ENCODE measurements at regions not wholly inside any gene's neighbourhood (a gene's known extent, or its start where the extent isn't known, plus 50 kb on each side); places are given as distances from the start of the nearest gene placed in this dataset.
"Not testable (repeated sequence)": the region's sequence is repeated elsewhere in the genome, so short reads cannot be mapped to it uniquely, and the experiment has no call there.

- no peak for TF ChIP-seq CTCF (conservative IDR thresholded peaks at IDR 0.05; ENCODE audit: low read depth, low read length)
Measured at GRCh38 chr1:194069168-194069830, 882.9 kb upstream of the B3GALT2 start.

DNA sequence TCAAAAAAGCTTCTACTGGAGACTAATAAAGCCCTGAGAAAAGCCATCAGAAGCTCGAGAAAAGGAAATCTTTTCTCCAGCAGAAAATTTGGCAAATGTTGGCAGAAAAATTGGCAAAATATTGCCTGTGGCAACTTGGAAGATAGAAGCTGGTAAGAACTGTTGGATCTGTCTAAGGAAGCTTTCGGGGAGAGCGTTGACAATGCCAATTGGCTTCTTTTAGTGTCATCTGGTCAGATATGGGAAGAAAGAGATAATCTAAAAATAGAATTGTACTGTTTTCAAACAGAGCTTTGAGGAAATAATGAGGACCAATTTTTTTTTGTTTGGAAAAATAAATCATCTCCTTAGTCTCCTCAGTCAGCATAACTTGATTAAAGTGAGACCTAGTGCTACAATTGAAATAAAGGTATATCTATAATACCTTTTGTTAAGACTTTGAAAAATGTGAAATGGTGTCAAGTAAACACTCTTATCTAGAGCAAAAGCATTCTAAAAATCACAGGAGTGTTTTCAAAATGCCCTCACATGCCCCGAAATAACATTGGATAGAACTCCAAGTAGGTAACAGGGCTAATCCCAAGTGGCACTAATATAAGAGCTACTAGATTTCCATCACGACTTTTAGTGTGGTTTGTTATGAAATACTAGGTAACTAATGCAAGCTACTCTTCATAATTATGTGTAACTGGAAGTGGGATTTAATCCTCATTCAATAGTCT is 882.2 kb upstream of the B3GALT2 start:
- DNase-seq (ENCODE audit: low read depth) = no peak
- no peak for TF ChIP-seq CTCF (conservative IDR thresholded peaks at IDR 0.05; ENCODE audit: low read depth, low read length)
- no peak overlapping the region for H3K4me3 ChIP-seq (ENCODE audit: low read depth, low read length)

More at GRCh38 chr1:194069168-194069830, 882.9 kb upstream of the B3GALT2 start:
- DNase-seq (ENCODE audit: low read depth) = no peak
- no peak overlapping the region for H3K4me3 ChIP-seq (ENCODE audit: low read depth, low read length)

DNA sequence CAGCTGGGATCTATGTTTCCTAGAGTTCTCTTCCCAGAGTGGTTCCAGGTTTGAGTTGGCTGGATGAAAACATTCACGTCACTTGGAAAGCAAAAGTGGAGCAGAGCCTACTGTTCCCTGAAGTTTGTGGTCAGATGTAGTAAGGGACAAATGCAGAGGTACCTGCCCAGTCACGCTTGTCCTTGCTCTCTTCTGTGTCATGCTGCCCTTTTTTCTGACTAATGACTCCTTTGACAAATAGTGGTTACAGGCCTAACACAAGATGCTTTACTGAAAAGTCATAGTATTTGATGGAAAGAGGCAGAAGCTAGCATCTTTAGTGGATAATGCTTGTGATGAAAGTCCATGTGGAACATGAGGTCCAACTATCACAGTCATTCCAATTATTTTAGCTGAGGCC is 881.4 kb upstream of the B3GALT2 start:
- no peak for TF ChIP-seq CTCF (conservative IDR thresholded peaks at IDR 0.05; ENCODE audit: low read depth, low read length)
- no peak for DNase-seq (ENCODE audit: low read depth)
- H3K4me3 ChIP-seq (ENCODE audit: low read depth, low read length) = no peak overlapping the region

- no peak for TF ChIP-seq CTCF (conservative IDR thresholded peaks at IDR 0.05; ENCODE audit: low read depth, low read length)
- DNase-seq (ENCODE audit: low read depth) = no peak
Measured at GRCh38 chr1:194062962-194063361, 876.5 kb upstream of the B3GALT2 start.

GRCh38 chr1:194062526-194062925 is 876.1 kb upstream of the B3GALT2 start:
- no peak for TF ChIP-seq CTCF (conservative IDR thresholded peaks at IDR 0.05; ENCODE audit: low read depth, low read length)
- H3K4me3 ChIP-seq (ENCODE audit: low read depth, low read length) = no peak overlapping the region
- DNase-seq (ENCODE audit: low read depth) = no peak

More at GRCh38 chr1:194062962-194063361, 876.5 kb upstream of the B3GALT2 start:
- no peak overlapping the region for H3K4me3 ChIP-seq (ENCODE audit: low read depth, low read length)

DNA sequence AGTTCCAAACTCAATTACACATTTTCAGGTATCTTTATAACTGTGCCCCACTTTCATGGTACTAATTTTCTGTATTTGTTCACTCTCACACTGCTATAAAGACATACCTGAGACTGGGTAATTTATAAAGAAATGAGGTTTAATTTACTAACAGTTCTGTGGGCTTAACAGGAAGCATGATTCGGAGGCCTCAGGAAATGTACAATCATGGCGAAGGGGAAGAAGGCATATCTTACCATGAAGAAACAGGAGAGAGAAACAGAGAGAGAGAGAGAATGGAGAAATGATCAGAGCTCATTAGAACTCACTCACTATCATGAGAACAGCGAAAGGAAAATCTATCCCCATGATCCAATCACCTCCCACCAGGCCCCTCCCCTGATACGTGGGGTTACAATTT is 874.1 kb upstream of the B3GALT2 start:
- no peak for DNase-seq (ENCODE audit: low read depth)
- no peak for TF ChIP-seq CTCF (conservative IDR thresholded peaks at IDR 0.05; ENCODE audit: low read depth, low read length)
- H3K4me3 ChIP-seq (ENCODE audit: low read depth, low read length) = no peak overlapping the region

GRCh38 chr1:194058268-194058667 is 871.9 kb upstream of the B3GALT2 start:
- not testable (repeated sequence) for H3K4me3 ChIP-seq (ENCODE audit: low read depth, low read length); DNase-seq (ENCODE audit: low read depth)

Measured in epithelial cell of proximal tubule (primary cell).